Thyroid gland (tissue), 4 donors: ENCODE measurements at regions not wholly inside any gene's neighbourhood (a gene's known extent, or its start where the extent isn't known, plus 50 kb on each side); places are given as distances from the start of the nearest gene placed in this dataset.

ENCODE experiments used
- DNase-seq, 2 donors: peaks; one replicate each; pipeline ENCODE4 v3.0.0-alpha.2; 2019
- H3K27ac ChIP-seq, 3 donors: fragments of 200-600 bp; sonication (generic); 1 replicate in 2 of 3; 2 replicates in 1 of 3; pipeline ENCODE4 v1.5.1; 2016 to 2019; ENCODE audit warnings: mild to moderate bottlenecking in 1 of 3, moderate library complexity in 1 of 3
- H3K27me3 ChIP-seq: fragments of 200-600 bp; sonication (generic); one replicate; pipeline ENCODE4 v1.5.1; 2019
- H3K36me3 ChIP-seq, 2 donors: fragments of 200-600 bp; sonication (generic); one replicate each; pipeline ENCODE4 v1.5.1; 2016 to 2019
- H3K4me1 ChIP-seq, 2 donors: fragments of 200-600 bp; sonication (generic); one replicate each; pipeline ENCODE4 v1.5.1; 2017 to 2019
- H3K4me3 ChIP-seq, 3 donors: fragments of 200-600 bp; sonication (generic); replicated peaks in 1 of 3; 1 replicate in 2 of 3; 2 replicates in 1 of 3; pipeline ENCODE4 v1.5.1; 2016; ENCODE audit warnings: mild to moderate bottlenecking in 1 of 3
- H3K9me3 ChIP-seq: fragments of 200-600 bp; sonication (generic); one replicate; pipeline ENCODE4 v1.5.1; 2017
- POLR2A ChIP-seq, 2 donors: fragments of 450-650 bp; IDR thresholded peaks; one replicate each; pipeline ENCODE4 v1.6.1; 2017; ENCODE audit warnings: antibody characterized with exemption in 2 of 2, mild to moderate bottlenecking in 2 of 2, moderate library complexity in 1 of 2
- WGBS, 2 donors: methylation state at CpG; one replicate each; pipeline ENCODE4 v1.1.5; 2017; 5-methylcytosine and 5-hydroxymethylcytosine counted together
- intact Hi-C: fragments of 100-400 bp; cut with DNase I; formaldehyde crosslinking; loops from one replicate; pipeline ENCODE4 v1.15.1; 2023
- TF ChIP-seq, protein P1 (sequence below), 6 experiments: fragments of 200-600 bp in 3 of 6; fragments of 450-650 bp in 3 of 6; sonication (generic) in 3 of 6; IDR thresholded peaks; one replicate each; pipeline ENCODE4 v1.5.1; 2016 to 2019; ENCODE audit warnings: antibody characterized with exemption in 6 of 6, mild to moderate bottlenecking in 2 of 6, inconsistent platforms in 1 of 6, moderate library complexity in 1 of 6

DNA sequence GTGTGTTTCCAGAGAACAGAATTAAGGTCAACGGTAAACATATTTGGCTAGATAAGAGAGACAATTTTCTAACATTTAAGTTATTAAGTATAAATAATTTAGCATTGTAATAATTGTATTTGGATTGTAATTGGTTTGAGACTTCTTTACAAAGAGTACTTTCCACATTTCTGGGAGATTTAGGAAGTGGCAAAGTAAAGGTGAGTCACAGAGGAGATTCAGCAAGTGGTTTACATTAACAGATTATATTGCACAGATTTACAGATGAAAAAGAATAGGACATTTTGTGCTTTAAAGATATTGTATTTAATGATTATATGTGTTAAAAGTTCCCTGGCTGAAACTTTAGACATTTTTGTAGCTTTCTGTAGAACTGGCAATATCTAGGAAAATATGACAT, 584.4 kb upstream of the AADAT start:
- Histone ChIP-seq H3K4me3 (no peak overlapping the region), H3K9me3 (no peaks in the 10 kb centered on the region), H3K27me3 (no peaks in the 10 kb centered on the region), H3K36me3 (no peaks in the 10 kb centered on the region), H3K4me1 (no peaks in the 10 kb centered on the region), H3K27ac (no peak overlapping the region)
- 92 to 95% methylated on average over 1 of the region's 1 CpG for WGBS, 2 donors
- TF ChIP-seq, protein P1, sequence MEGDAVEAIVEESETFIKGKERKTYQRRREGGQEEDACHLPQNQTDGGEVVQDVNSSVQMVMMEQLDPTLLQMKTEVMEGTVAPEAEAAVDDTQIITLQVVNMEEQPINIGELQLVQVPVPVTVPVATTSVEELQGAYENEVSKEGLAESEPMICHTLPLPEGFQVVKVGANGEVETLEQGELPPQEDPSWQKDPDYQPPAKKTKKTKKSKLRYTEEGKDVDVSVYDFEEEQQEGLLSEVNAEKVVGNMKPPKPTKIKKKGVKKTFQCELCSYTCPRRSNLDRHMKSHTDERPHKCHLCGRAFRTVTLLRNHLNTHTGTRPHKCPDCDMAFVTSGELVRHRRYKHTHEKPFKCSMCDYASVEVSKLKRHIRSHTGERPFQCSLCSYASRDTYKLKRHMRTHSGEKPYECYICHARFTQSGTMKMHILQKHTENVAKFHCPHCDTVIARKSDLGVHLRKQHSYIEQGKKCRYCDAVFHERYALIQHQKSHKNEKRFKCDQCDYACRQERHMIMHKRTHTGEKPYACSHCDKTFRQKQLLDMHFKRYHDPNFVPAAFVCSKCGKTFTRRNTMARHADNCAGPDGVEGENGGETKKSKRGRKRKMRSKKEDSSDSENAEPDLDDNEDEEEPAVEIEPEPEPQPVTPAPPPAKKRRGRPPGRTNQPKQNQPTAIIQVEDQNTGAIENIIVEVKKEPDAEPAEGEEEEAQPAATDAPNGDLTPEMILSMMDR (IDR thresholded peaks at IDR 0.05) = no peak
- TF ChIP-seq POLR2A (IDR thresholded peaks at IDR 0.05) = no peak
- intact Hi-C loops = no loop called here
- no peak for DNase-seq

DNA sequence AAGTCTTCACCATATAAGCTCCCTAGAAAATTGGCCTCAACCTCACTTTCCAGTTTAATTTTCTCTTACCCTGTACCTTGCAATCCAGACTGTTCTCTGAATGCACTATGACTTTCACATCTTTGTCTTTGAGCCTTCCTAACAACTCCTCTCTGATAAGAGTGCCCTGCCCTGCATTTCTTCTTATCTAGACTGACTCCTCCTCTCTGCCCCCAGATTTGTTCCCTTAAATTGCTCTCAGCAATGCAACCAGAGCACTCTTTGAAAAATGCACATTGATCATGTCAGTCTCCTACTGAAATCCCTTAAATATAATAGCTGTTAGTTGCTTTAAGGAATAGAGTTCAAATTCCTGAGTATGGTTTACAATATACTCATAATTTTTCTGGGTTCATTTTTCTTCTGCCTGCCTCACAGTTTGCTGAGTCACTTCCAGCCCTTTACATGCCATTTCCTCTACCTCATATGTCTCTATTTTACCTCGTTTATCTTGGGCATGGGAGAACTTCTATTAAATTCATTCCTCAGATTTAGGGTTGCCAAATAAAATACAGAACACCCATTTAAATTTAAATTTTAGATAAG, 582.7 kb upstream of the AADAT start:
- no peaks in the 10 kb centered on the region for H3K4me1 ChIP-seq
- intact Hi-C loops = no loop called here
- H3K36me3 ChIP-seq = no peaks in the 10 kb centered on the region
- no peaks in the 10 kb centered on the region for H3K27me3 ChIP-seq
- H3K9me3 ChIP-seq = no peaks in the 10 kb centered on the region
- DNase-seq = no peak
- H3K4me3 ChIP-seq = no peak overlapping the region
- TF ChIP-seq, protein P1 (IDR thresholded peaks at IDR 0.05) = no peak
- TF ChIP-seq POLR2A (IDR thresholded peaks at IDR 0.05) = no peak
- H3K27ac ChIP-seq = no peak overlapping the region
- WGBS, 2 donors = 39 to 41% methylated on average over 1 of the region's 1 CpG

DNA sequence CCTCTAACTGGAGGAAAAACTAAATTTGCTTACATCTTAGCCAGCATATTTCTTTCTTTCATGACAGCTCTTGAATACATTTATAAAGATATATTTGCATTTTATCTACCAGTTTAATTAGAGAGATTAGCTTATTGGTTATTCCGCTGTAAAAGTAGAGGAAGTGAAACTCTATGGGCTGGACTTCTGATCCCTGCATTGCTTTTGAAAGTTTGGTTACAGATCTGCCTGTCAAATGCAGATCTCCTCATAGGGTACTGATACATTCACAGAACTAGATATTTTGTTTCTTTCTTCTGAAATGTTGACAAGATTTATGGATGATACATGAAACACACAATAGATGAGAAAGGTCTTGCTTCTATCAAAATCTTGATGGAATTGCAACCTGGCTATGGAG, 581.4 kb upstream of the AADAT start:
- intact Hi-C loops = no loop called here
- 91 to 96% methylated on average over 1 of the region's 1 CpG for whole genome bisulfite sequencing, 2 donors
- DNase-seq = no peak
- Histone ChIP-seq H3K4me1 (no peaks in the 10 kb centered on the region), H3K36me3 (no peaks in the 10 kb centered on the region), H3K27ac (no peak overlapping the region), H3K27me3 (no peaks in the 10 kb centered on the region), H3K9me3 (no peaks in the 10 kb centered on the region), H3K4me3 (no peak overlapping the region)
- TF ChIP-seq, protein P1 (IDR thresholded peaks at IDR 0.05) = no peak
- no peak for TF ChIP-seq POLR2A (IDR thresholded peaks at IDR 0.05)

DNA sequence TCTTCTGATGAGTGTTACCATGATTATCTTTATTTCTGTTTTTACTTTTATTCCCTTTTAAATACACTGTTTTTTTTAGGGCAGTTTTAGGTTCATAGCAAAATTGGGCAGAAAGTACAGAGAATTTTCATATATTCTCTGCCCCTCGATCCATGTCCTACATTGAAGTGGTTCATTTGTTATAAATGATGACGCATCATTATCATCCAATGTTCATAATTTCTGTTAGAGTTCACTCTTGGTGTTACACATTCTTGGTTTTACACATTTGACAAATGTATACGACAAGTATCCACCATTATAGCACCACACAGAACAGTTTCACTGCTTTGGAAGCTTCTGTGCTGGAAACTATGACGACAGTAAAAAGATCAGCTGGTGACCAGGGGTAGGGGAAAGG, 578.1 kb upstream of the AADAT start:
- WGBS, 2 donors = 86 to 87% methylated on average over 4 of the region's 4 CpGs
- H3K27ac ChIP-seq = no peak overlapping the region
- no peak for DNase-seq
- H3K9me3 ChIP-seq = no peaks in the 10 kb centered on the region
- no peaks in the 10 kb centered on the region for H3K27me3 ChIP-seq
- TF ChIP-seq, protein P1 (IDR thresholded peaks at IDR 0.05) = no peak
- no peak for TF ChIP-seq POLR2A (IDR thresholded peaks at IDR 0.05)
- H3K4me1 ChIP-seq = no peaks in the 10 kb centered on the region
- intact Hi-C loops = no loop called here
- no peaks in the 10 kb centered on the region for H3K36me3 ChIP-seq
- H3K4me3 ChIP-seq = no peak overlapping the region

DNA sequence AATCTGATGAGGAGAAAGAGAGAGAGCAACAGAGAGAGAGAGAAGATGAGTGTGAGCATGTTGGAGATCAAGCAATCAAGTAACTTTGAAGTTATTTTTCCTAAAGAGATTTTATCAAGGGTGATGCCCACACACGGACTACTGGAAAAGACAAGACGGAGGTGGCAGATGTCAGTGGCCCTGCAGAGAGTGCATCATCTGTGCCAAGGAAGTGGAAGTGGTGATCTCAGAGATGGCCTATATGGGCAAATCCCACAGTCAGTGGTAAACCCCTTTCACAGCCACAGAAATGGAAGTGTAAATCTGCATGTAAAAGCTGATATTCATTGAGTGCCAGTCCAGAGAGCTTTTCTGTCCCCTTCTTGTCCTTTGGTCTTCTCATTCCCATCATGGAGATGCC, 577.2 kb upstream of the AADAT start:
- H3K27me3 ChIP-seq = no peaks in the 10 kb centered on the region
- intact Hi-C loops = no loop called here
- no peaks in the 10 kb centered on the region for H3K4me1 ChIP-seq
- TF ChIP-seq POLR2A (IDR thresholded peaks at IDR 0.05) = no peak
- TF ChIP-seq, protein P1 (IDR thresholded peaks at IDR 0.05) = no peak
- 82 to 85% methylated on average over 2 of the region's 2 CpGs for WGBS, 2 donors
- H3K36me3 ChIP-seq = no peaks in the 10 kb centered on the region
- no peak overlapping the region for H3K4me3 ChIP-seq
- DNase-seq = no peak
- no peaks in the 10 kb centered on the region for H3K9me3 ChIP-seq
- H3K27ac ChIP-seq = no peak overlapping the region
